GM12878 (cell line): ENCODE measurements at regions not wholly inside any gene's neighbourhood (a gene's known extent, or its start where the extent isn't known, plus 50 kb on each side); places are given as distances from the start of the nearest gene placed in this dataset.

Experiments
- ATAC-seq: fragments of 200-7000 bp; cut with Tn5 transposase; 3 replicates; pipeline ENCODE4 v1.9.1; 2020; ENCODE audit warnings: mild to moderate bottlenecking, moderate library complexity
- BruUV-seq: library from RNA; stranded (reverse); fragments of 400-500 nt; replicated peaks from 2 replicates; lab custom pipeline; 2021; lab: Mats Ljungman, UMichigan
- CTCF ChIA-PET: fragments of 300-600 bp; sonication (Branson Sonifier 250); formaldehyde crosslinking; extraction: SDS; loops from one replicate; lab custom pipeline; 2021; ENCODE audit warnings: inconsistent platforms; lab: Yijun Ruan, JAX
- POLR2A ChIA-PET: fragments of 350-600 bp; formaldehyde crosslinking; extraction: SDS; loops from one replicate; lab custom pipeline; 2021; ENCODE audit warnings: inconsistent platforms; lab: Charles Lee
- RAD21 ChIA-PET: fragments of 300-600 bp; sonication (Branson Sonifier 250); formaldehyde crosslinking; loops from one replicate; lab custom pipeline; 2023; ENCODE audit warnings: antibody characterized with exemption; ENCODE audit not compliant: unreplicated experiment; lab: Charles Lee
- SMC1A ChIA-PET: fragments of 300-600 bp; sonication (Branson Sonifier 250); formaldehyde crosslinking; loops from one replicate; lab custom pipeline; 2023; ENCODE audit not compliant: unreplicated experiment, uncharacterized antibody; lab: Charles Lee
- DNase-seq: peaks from one replicate; pipeline ENCODE4 v3.0.0-alpha.2; 2011; ENCODE audit warnings: low read depth, low spot score
- FAIRE-seq: peaks from 3 replicates; lab custom pipeline; 2011; peaks lifted over from hg19 to GRCh38; lab: Jason Lieb, UNC
- H2AFZ ChIP-seq: 2 replicates; pipeline ENCODE4 v1.6.0; 2011; ENCODE audit warnings: low read depth, low read length, control low read depth; ENCODE audit not compliant: control insufficient read depth
- H3K27ac ChIP-seq: 2 replicates; pipeline ENCODE4 v1.5.1; 2011; ENCODE audit warnings: control low read depth; ENCODE audit not compliant: control insufficient read depth, insufficient read depth
- H3K27me3 ChIP-seq, 2 experiments: replicated peaks in 1 of 2; 2 replicates each; pipeline versions ENCODE4 v1.6.0 to v1.6.1; 2011; ENCODE audit warnings: low read length in 1 of 2; ENCODE audit not compliant: control insufficient read depth in 2 of 2, insufficient read depth in 2 of 2
- H3K36me3 ChIP-seq, 2 experiments: 2 replicates each; pipeline ENCODE4 v1.5.1; 2011; ENCODE audit warnings: low read length in 1 of 2; ENCODE audit not compliant: control insufficient read depth in 2 of 2, insufficient read depth in 2 of 2
- H3K4me1 ChIP-seq: 2 replicates; pipeline ENCODE4 v1.6.1; 2011; ENCODE audit warnings: mild to moderate bottlenecking, low read length, moderate library complexity, mixed read lengths; ENCODE audit not compliant: control insufficient read depth, insufficient read depth
- H3K4me2 ChIP-seq: 2 replicates; pipeline ENCODE4 v1.6.0; 2011; ENCODE audit warnings: control low read depth; ENCODE audit not compliant: control insufficient read depth, insufficient read depth
- H3K4me3 ChIP-seq: fragments of 200-600 bp; sonication (generic); 2 replicates; pipeline ENCODE4 v1.5.1; 2016
- H3K79me2 ChIP-seq: 2 replicates; pipeline ENCODE4 v1.6.0; 2011; ENCODE audit warnings: low read length; ENCODE audit not compliant: control insufficient read depth, insufficient read depth
- H3K9ac ChIP-seq: 2 replicates; pipeline ENCODE4 v1.8.0; 2011; ENCODE audit warnings: low read length, control low read depth, mixed read lengths; ENCODE audit not compliant: control insufficient read depth, insufficient read depth
- H3K9me3 ChIP-seq: replicated peaks from 3 replicates; pipeline ENCODE4 v1.5.1; 2011; ENCODE audit warnings: mild to moderate bottlenecking, low read length; ENCODE audit not compliant: control insufficient read depth, insufficient read depth
- H4K20me1 ChIP-seq: 2 replicates; pipeline ENCODE4 v1.6.0; 2011; ENCODE audit not compliant: control insufficient read depth, insufficient read depth
- CHD4 ChIP-seq: fragments of 200-600 bp; sonication (generic); IDR thresholded peaks from 2 replicates; pipeline ENCODE4 v1.6.1; 2016; ENCODE audit warnings: mild to moderate bottlenecking
- E2F8 ChIP-seq: fragments of 450-650 bp; IDR thresholded peaks from 2 replicates; pipeline ENCODE4 v1.6.1; 2018; ENCODE audit warnings: mild to moderate bottlenecking, low read depth, moderate library complexity; ENCODE audit not compliant: partially characterized antibody
- EP300 ChIP-seq, 2 experiments: fragments of 150-350 bp in 1 of 2; IDR thresholded peaks; 2 replicates each; pipeline ENCODE4 v1.6.1; 2011 to 2012; ENCODE audit warnings: low read depth in 2 of 2, low read length in 2 of 2, borderline replicate concordance in 1 of 2, improper control_type of control experiment in 1 of 2, inconsistent platforms in 1 of 2; ENCODE audit not compliant: control insufficient read depth in 1 of 2
- GABPA ChIP-seq: IDR thresholded peaks from 2 replicates; pipeline ENCODE4 v1.6.1; 2014; ENCODE audit warnings: antibody characterized with exemption, low read depth, mild to moderate bottlenecking, inconsistent platforms
- GATAD2B ChIP-seq: fragments of 450-650 bp; conservative IDR thresholded peaks from 2 replicates; pipeline ENCODE4 v1.6.1; 2017; ENCODE audit warnings: low read depth, mild to moderate bottlenecking, moderate library complexity
- KAT2A ChIP-seq: conservative IDR thresholded peaks from 2 replicates; pipeline ENCODE4 v1.6.1; 2011; ENCODE audit warnings: low read depth, low read length; ENCODE audit not compliant: control insufficient read depth
- RAD21 ChIP-seq: IDR thresholded peaks from 2 replicates; pipeline ENCODE4 v1.6.1; 2011; ENCODE audit warnings: mild to moderate bottlenecking, low read depth, low read length, moderate library complexity; ENCODE audit not compliant: insufficient read depth
- SMC3 ChIP-seq: IDR thresholded peaks from 2 replicates; pipeline ENCODE4 v1.6.1; 2011; ENCODE audit warnings: low read length, improper control_type of control experiment, borderline replicate concordance
- SP1 ChIP-seq: IDR thresholded peaks from one replicate; pipeline ENCODE4 v1.6.1; 2011; ENCODE audit warnings: low read depth, low read length
- USF1 ChIP-seq: IDR thresholded peaks from 2 replicates; pipeline ENCODE4 v1.6.1; 2011; ENCODE audit warnings: borderline replicate concordance, low read depth, mild to moderate bottlenecking, moderate library complexity, mixed read lengths, low read length; ENCODE audit not compliant: insufficient read depth; ENCODE audit errors: extremely low read length
- WGBS: methylation state at CpG from one replicate; pipeline ENCODE4 v1.1.6; 2016; ENCODE audit warnings: low lambda C conversion rate; ENCODE audit not compliant: insufficient replicate concordance, insufficient coverage; ENCODE audit errors: missing lambda C conversion rate; 5-methylcytosine and 5-hydroxymethylcytosine counted together
- in situ Hi-C: fragments of 300-500 bp; cut with MboI; formaldehyde crosslinking; loops from 9 replicates; pipeline ENCODE4 v1.14.3; 2018; ENCODE audit warnings: mixed read lengths
- intact Hi-C: fragments of 100-400 bp; cut with micrococcal nuclease; formaldehyde crosslinking; loops from one replicate; pipeline ENCODE4 v1.14.2; 2022; ENCODE audit not compliant: unreplicated experiment
- TF ChIP-seq, protein P1 (sequence below): IDR thresholded peaks from 2 replicates; pipeline ENCODE4 v1.6.1; 2012; ENCODE audit warnings: low read depth, low read length, improper control_type of control experiment
- TF ChIP-seq, protein P2 (sequence below): fragments of 450-650 bp; IDR thresholded peaks from 2 replicates; pipeline ENCODE4 v1.6.1; 2017; ENCODE audit warnings: mild to moderate bottlenecking, moderate library complexity
- TF ChIP-seq, protein P3 (sequence below): IDR thresholded peaks from 2 replicates; pipeline ENCODE4 v1.6.1; 2012; ENCODE audit warnings: low read depth, low read length, improper control_type of control experiment

GRCh38 chr14:96999654-97000155 is 202.5 kb downstream of the VRK1 start (continued):
- TF ChIP-seq GATAD2B, result no peak
- TF ChIP-seq EP300 (IDR thresholded peaks at IDR 0.05; ENCODE audit: borderline replicate concordance in 1 of 2, control insufficient read depth in 1 of 2, low read depth in 2 of 2, low read length in 2 of 2), result no peak
- no peak for TF ChIP-seq SP1
- TF ChIP-seq CHD4, result no peak
- no peak for TF ChIP-seq SMC3
- TF ChIP-seq, protein P1, sequence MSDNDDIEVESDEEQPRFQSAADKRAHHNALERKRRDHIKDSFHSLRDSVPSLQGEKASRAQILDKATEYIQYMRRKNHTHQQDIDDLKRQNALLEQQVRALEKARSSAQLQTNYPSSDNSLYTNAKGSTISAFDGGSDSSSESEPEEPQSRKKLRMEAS, result no peak

- no peak overlapping the region for H3K27ac ChIP-seq
- no peaks in the 10 kb centered on the region for H3K36me3 ChIP-seq
- ChIA-PET SMC1A (no interaction called here), CTCF (no interaction called here), RAD21 (no interaction called here), POLR2A (no interaction called here)
- no peaks in the 10 kb centered on the region for H3K4me1 ChIP-seq
- H3K9me3 ChIP-seq, result no peaks in the 10 kb centered on the region; the same call in 2 of the 3 replicates
- BruUV-seq, result no TSS peak
- H3K4me2 ChIP-seq, result no peak overlapping the region
- H4K20me1 ChIP-seq, result no peaks in the 10 kb centered on the region
- H3K4me3 ChIP-seq, result no peak overlapping the region
- H3K27me3 ChIP-seq, result no peaks in the 10 kb centered on the region
- DNase-seq (no peak), ATAC-seq (no peak), FAIRE-seq (no peak)
- H2AFZ ChIP-seq, result no peak overlapping the region
- intact Hi-C loops (no loop called here), in situ Hi-C loops (no loop called here)
- 62% methylated on average over 7 of the region's 7 CpGs for WGBS
- no peak overlapping the region for H3K9ac ChIP-seq
- no peaks in the 10 kb centered on the region for H3K79me2 ChIP-seq
- TF ChIP-seq, protein P2, sequence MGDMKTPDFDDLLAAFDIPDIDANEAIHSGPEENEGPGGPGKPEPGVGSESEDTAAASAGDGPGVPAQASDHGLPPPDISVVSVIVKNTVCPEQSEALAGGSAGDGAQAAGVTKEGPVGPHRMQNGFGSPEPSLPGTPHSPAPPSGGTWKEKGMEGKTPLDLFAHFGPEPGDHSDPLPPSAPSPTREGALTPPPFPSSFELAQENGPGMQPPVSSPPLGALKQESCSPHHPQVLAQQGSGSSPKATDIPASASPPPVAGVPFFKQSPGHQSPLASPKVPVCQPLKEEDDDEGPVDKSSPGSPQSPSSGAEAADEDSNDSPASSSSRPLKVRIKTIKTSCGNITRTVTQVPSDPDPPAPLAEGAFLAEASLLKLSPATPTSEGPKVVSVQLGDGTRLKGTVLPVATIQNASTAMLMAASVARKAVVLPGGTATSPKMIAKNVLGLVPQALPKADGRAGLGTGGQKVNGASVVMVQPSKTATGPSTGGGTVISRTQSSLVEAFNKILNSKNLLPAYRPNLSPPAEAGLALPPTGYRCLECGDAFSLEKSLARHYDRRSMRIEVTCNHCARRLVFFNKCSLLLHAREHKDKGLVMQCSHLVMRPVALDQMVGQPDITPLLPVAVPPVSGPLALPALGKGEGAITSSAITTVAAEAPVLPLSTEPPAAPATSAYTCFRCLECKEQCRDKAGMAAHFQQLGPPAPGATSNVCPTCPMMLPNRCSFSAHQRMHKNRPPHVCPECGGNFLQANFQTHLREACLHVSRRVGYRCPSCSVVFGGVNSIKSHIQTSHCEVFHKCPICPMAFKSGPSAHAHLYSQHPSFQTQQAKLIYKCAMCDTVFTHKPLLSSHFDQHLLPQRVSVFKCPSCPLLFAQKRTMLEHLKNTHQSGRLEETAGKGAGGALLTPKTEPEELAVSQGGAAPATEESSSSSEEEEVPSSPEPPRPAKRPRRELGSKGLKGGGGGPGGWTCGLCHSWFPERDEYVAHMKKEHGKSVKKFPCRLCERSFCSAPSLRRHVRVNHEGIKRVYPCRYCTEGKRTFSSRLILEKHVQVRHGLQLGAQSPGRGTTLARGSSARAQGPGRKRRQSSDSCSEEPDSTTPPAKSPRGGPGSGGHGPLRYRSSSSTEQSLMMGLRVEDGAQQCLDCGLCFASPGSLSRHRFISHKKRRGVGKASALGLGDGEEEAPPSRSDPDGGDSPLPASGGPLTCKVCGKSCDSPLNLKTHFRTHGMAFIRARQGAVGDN, result no peak
- TF ChIP-seq, protein P3, sequence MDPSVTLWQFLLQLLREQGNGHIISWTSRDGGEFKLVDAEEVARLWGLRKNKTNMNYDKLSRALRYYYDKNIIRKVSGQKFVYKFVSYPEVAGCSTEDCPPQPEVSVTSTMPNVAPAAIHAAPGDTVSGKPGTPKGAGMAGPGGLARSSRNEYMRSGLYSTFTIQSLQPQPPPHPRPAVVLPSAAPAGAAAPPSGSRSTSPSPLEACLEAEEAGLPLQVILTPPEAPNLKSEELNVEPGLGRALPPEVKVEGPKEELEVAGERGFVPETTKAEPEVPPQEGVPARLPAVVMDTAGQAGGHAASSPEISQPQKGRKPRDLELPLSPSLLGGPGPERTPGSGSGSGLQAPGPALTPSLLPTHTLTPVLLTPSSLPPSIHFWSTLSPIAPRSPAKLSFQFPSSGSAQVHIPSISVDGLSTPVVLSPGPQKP, result no peak
- TF ChIP-seq USF1 (no peak), RAD21 (no peak), KAT2A (no peak), E2F8 (no peak), GABPA (no peak), SP1 (no peak)
These were observed 205.3 kb downstream of the VRK1 start for GRCh38 chr14:97002454-97002853.
